ENCODE measurements at regions not wholly inside any gene's neighbourhood (a gene's known extent, or its start where the extent isn't known, plus 50 kb on each side); places are given as distances from the start of the nearest gene placed in this dataset.

GRCh38 chr13:105142556-105142955 is 1392.9 kb downstream of the EFNB2 start:
- no peak for TF ChIP-seq CTCF (conservative IDR thresholded peaks at IDR 0.05; ENCODE audit: low read length)
- TF ChIP-seq EZH2phosphoT487 (IDR thresholded peaks at IDR 0.05; ENCODE audit: borderline replicate concordance, low read depth, low read length), result no peak

Data from OCI-LY7 (cell line).